HG02763 (cell line): ENCODE measurements at regions not wholly inside any gene's neighbourhood (a gene's known extent, or its start where the extent isn't known, plus 50 kb on each side); places are given as distances from the start of the nearest gene placed in this dataset.

Source experiments
- ATAC-seq: cut with Tn5 transposase; IDR thresholded peaks from one replicate; pipeline ENCODE4 v1.9.1; 2021; ENCODE audit warnings: mild to moderate bottlenecking, moderate library complexity; ENCODE audit not compliant: unreplicated experiment

DNA sequence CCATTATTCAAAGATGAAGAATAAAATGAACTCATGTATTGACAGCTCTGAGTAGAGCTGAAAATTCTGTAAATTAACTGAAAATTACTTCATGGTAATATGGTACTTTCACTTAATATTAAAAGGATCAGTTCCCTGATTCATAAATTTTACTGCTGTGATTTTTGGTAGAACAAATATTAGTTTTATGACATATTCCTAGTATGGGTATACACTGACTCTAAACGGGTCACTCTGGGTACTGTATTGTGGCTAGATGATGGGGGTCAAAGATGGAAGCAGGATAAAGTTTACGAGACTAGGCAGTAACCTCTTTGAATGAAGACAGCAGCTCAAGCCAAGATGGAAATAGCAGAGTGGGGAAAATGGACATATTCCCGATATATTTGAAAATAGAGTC is 135.5 kb downstream of the NUAK1 start:
- ATAC-seq: no peak

DNA sequence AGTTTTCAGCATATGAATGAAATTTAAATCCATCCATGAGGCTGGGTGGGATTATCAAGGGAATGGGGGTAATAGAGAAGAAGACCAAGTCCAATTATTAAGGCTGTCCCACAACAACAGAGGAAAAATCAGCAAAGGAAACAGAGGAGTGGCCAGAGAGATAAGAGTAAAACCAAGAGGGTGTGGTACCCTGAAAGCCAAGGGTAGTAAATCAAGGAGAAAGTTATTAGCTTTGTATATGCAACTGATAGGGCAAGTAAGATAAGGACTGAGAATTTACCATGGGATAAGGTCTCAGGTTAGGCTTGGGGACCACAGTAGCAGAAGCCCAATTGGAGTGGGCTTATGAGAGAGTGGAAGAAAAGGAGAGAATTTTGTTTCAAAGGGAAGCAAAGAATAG is 134.5 kb downstream of the NUAK1 start:
- ATAC-seq: no peak

DNA sequence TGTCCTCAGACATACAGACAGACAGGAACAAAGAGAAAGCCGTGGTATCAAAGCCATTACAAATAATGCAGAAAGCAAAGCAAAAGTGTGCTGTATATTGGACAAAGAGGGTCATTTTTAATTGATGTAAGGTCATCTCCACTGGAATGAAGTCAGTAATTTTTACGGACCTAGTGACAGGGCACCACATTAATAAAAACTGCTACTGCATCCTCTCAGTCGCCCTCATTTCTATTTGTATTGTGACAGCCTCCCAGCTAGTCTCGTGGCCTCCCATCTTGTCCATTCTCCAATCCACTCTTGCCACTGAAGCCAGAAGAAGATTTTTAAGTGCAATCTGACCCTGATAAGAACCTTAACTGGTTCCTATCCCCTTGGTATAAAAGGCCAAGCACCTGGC is 132.4 kb downstream of the NUAK1 start:
- no peak for ATAC-seq

DNA sequence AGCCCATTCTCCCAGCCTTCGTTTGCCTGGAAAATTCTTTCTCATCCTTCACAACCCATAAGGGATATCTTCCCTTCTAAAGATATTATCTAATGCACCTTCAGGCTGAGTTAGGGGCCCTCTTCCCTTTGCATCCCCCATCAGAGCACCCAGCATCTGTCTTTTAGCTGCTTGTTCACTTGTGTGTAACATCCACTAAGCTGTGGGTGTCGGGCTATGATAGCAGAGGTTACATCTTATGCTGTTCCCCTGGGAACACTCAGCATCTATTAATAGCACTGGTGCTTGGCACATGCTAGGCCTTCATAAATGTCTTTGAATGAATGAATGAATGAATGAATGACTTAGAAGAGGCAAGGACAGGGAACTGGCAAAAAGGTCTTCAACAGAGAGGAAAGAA is 131.8 kb downstream of the NUAK1 start:
- ATAC-seq: no peak

DNA sequence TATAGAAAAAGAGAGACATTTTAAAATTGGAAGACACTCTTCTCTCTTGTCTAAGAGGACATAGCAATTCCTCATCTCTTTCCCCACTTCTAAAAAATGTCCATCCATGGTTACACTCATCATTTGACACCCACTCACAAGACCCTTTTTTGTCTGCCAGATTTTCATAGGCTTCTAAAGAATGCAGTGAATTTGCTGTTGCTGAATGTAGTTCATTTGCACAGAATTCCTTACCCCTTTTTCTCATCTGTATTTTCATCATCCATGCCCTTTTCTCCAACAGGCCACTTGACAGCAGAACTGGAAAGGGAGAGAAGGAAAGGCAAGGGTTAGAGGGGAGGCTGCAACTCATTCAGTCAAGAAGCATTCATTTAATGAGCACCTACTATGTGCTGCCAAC is 128.0 kb downstream of the NUAK1 start:
- ATAC-seq: no peak
